NCI-H460 (cell line): ENCODE measurements at regions not wholly inside any gene's neighbourhood (a gene's known extent, or its start where the extent isn't known, plus 50 kb on each side); places are given as distances from the start of the nearest gene placed in this dataset.
A peak's percentile ranks its signal among the peaks of the same experiment; 100 is the strongest.

Experiments used
- DNase-seq: peaks from one replicate; pipeline ENCODE4 v3.0.0-alpha.2; 2016; ENCODE audit warnings: low read depth; ENCODE audit errors: extremely low read depth

DNA sequence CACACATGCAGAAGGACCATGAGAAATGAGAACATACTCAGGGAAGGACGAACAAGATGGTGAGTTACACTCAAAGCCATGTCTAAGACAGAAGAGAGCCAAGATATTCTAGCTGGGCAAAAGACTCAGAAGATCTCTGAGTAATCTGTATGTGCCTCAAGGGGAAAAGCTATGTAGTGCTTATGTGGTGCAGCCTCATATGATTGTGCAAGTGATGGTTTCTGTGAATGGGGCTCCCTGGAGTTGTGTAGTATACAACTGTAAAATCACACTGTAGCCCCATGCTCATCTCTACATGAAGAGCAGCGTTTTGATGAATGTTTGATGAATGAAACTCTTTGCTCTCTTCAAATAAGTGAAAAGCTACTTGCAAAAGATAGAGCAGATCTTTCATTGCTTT lies 57.5 kb downstream of the OSR1 start:
- DNase-seq = no peak

DNA sequence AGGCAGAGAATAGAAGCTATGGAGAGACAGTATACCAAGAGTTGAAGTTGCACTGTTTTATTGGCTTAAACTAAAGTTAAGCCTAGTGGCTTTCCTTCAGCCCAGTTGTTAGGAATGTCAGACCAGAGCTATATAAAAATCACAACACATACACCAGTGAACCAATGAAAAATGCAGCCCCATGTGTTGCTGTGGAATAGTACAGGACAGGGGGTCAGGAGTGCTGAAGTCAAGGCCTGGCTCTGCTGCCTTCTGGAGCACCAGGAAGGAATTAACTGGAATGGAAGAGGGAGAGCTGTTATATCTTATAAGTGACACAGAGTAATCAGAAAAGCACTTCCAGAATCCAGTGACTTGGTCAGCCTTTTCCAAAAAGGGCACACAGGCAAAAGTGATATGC lies 58.9 kb downstream of the OSR1 start:
- DNase-seq = no peak

DNA sequence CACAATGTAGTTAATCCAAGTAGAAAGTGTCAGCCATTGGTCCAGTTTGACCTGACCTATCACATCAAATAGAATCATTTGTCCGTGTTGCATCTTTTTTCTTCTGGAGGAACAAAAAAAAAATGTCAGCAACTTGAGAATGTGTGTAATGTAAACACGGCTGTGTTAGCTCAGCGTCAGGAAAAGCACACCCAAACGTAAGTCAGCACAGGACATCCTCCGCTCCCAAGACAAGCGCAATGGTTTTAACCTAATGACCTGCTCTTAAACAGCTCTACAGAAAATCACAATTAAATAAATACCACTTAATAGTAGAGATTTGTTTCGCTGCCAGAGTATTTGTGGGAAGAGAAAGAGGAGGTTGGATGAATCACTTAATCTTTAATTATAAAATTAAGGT lies 59.4 kb downstream of the OSR1 start:
- DNase-seq = peak; percentile 67

DNA sequence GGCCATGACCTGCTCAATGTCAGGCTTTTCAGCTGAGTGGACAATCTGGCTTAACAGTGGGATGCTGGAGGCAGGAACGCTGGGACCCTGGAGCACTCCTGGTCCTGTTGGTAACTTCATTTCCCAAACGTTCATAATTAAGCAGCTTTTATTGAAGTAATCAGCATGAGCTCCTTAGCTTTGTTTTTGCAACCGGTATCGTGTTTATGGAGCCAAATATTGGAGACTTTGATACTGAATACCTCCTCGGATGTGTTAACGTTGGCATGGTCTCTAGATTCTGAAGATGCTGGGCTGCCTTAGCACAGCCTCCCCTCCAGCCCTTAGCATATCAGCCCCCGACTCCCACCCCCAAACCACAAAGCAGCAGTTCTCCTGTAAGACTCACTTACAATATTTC lies 60.7 kb downstream of the OSR1 start:
- DNase-seq = no peak

DNA sequence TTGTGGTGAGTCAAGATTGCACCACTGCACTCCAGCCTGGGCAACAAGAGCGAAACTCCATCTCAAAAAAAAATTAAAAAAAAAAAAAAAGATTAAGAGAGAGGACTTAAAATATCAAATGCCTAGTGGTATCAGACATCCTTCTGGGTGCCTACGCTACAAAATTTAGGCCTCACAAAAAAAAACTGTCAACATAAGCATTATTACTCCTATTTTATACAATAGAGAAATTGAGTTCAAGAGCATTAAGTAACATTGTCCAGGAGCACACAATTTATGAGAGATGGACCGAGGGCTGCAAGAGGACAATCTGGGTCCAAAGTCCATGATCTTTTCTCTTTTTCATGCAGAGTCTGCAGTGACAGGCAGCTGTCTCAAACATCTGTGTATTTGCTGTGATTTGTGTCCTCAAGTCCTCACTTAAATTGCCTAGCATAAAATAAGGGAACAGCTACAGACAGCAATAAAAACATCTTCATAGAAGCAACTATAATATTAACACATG lies 62.4 kb downstream of the OSR1 start:
- DNase-seq = no peak

DNA sequence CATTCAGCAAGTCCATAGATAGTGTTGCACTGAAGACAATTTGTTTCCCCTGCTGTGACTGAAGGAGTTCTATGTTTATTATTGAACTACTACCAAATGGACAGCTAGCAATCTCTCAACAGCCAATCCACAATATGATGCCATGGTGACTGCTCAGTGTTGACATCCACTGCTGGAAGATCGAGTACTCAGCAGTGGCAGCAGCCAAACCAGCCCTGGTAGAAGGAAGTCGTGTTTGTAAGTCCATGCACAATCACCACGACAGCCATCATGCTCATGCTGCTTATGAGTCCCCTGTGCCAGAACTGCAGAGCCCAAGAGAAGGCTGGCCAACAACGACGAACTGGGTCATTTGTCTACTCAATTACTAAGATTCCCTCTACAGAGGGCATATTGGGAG lies 66.4 kb downstream of the OSR1 start:
- no peak for DNase-seq

DNA sequence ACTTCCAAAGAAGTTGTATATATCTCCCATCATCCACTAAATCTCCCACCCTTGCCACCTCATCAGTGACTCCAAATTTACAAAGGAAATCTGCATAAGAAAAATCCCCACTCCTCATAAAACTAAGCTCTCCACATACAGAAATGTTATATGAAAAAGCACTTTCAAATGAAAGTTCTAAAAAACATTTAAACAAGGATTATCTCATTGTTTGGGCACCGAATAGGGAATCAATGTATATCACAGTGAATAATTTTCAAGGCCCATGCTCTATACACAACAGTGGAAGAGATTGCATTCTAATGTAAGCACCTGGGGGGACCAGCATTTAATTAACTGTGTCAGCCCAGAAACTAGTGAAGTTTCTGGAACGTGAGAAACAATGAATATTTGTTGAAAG lies 70.1 kb downstream of the OSR1 start:
- DNase-seq = no peak

DNA sequence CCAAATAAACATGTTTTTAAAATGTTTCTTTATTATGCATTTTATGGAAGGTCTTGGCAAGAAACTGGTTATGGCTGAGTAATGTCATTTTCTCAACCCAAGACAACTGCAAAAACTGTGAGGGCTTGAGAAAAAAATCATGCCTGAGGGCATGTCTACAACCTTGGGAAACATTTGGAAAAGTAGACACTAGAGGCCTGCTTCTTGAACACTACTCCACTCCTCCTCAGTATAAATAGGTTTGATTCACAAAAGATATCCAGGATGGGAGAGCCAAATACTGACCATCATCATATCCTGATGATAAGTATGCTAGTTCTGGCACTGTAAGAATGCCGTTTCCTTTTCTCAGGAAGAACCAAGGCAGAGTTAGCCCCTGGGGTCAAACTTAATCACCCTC lies 71.1 kb downstream of the OSR1 start:
- no peak for DNase-seq

DNA sequence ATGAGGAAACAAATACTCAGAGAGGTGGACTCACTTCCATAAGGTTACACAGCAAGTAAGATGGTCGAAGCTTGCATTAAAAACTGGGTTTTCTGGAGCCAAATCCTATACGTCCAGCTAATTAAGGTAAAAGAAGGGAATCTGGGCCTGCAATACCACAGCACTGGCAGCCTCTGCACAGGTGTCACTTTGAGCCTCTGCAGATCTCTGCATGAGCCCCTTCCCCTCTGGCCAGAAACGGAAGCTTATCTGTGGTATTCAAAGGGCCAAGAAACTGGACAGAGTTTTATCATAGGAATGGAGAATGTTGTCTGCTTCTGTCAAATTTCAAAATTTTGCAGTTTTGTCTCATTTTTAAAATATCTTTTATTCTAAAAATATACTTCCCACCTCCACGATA lies 76.1 kb downstream of the OSR1 start:
- DNase-seq = no peak

DNA sequence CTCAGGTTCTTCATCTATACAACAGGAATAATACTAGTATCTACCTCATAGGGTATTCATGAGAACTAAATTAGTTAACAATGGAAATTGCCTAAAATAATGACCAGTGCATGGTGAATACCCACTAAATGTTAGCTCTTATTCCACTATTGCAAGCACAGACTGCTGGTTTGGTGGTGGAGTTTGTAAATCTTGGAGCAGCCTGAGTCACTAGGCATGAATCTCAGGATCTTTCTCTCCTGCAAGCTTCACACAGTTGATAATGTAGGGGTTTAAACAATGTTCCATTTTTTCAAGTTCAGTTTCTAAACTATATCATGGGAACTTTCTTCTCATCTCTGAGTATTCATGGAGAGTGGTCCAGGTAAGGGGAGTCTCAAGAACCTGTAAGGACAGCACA lies 84.0 kb downstream of the OSR1 start:
- DNase-seq = no peak

DNA sequence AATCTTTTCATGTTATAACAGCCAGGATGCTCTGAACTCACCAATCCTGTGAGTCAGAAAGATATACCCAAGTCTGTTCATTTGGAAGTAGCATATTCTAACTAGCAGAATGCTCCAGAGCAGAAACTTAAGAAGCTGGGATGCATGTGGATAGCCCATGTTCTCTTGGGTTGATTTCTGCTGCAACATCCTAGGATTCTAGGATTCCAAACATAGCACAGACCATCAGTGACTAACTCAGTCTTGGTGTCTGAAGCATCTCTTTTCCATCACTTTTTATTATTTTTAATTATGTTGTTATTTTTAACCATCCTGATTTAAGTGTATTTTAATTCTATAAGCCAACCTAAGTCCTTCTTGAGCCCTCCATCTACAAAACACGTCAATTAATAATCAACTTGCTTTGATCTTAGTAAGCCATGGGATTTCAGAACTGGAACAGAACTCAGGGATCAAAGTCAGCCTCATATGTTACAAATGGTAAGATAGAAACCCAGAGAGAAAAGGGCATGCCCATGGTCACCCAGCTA lies 85.4 kb downstream of the OSR1 start:
- DNase-seq = no peak

DNA sequence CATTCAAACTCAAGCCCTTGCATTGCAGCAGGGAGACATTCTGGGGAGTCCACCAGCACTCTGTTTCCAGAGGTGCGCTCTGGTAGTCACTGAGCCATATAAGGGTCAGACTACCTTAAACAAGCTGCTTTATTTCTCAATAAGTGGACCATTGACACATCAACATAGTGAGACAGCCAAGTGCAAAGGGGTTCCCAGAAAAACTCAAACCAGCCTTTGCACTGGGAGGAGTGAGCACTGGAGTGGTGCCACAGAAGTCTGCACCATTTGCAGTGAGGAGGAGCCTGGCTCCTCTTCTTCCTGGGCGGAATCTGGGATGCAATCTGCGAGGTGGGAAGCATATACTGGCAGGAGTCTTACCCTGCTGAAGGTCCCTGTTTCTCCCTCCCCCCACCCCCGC lies 86.4 kb downstream of the OSR1 start:
- DNase-seq = no peak

DNA sequence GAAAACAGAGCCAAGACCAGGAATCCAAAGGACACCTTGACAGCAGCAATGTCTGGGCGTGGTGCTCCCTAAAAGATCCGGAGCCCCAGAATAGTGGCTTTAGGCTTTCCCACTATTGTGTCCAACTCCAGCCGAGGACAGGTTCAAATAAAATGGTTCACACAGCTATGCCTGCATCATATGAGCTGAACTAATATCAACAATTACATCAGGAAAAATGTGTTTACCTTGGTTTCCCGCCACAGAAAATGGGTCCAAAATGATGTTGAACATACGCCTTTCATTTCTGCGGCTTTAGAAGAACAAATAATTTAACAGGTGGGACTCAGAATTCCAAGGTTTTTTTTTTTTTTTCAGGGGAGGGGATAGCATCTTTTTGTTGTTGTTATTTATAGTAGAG lies 93.6 kb downstream of the OSR1 start:
- no peak for DNase-seq

DNA sequence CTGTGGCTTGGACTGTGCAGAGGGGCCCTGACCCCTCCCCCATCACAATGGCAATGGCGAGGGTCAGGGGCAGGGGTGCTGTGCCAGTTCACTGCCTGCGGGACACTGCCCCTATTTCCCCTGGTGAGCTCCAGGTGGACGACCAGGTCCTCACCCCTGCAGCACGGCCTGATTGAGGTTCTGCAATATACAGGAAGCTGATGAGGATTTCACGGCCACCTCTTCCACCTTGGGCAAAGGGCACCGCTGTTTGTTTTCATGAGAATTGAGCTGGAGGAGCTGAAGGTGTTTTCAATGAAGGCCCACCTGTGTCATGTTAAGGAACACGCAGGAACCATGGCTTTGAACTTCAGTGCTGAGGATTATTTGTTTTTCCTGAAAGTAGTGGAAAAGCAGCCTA lies 96.3 kb downstream of the OSR1 start:
- DNase-seq = no peak

DNA sequence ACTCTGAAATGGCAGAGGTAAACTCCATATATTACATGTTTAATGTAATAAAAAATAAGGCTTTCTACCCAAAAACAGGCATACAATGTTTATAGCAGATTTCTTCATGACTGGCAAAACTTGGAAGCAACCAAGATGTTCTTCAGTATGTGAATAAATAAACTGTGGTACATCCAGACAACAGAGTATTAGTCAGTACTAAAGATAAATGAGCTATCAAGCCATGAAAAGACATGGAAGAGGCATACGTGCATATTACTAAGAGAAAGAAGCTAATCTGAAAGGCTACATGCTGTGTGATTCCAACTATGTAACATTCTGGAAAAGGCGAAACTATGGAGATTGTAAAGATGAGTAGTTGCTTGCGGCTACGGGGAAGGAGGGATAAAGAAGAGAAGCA lies 97.4 kb downstream of the OSR1 start:
- no peak for DNase-seq

DNA sequence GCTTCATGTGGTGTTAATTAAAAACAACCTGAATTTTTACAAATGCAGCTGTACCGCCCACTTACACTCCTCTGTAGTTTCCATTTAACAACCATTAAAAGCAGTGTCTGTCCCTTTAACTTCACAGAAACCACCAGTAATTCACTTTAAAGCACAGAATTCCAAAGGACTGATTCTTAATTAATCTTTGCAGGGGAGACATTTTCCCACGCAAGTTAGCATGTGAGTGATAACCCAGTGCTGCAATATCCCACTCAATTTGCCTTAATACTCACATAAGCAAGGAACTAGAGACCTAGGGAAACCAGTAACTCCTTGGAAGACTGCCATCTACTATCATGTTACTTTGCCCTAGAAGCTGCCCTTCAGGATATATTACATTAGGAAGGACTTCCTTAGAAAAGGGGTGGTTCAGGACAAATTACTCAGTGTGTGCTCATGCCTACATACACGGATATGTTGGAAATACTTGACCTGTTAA lies 102.3 kb downstream of the OSR1 start:
- peak; percentile 29 for DNase-seq

DNA sequence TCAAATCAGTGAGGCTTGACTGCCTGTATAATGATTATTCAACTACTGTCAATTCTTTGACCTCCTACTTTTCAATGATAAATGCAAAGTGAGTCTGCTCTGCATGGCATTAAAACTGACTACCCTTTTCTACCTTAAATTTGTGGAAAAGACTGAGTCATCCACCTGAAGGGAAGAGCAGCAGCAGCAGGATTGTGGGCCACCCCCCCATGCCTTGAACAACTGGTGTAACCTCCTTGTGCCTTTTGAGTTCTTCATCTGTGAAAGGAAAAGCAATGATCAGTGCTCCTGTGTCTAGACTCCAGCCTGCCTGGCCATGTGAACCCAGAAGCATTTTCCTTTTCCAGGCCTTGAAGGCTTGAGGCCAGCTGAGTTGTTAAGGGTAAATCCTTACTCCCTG lies 102.9 kb downstream of the OSR1 start:
- no peak for DNase-seq

DNA sequence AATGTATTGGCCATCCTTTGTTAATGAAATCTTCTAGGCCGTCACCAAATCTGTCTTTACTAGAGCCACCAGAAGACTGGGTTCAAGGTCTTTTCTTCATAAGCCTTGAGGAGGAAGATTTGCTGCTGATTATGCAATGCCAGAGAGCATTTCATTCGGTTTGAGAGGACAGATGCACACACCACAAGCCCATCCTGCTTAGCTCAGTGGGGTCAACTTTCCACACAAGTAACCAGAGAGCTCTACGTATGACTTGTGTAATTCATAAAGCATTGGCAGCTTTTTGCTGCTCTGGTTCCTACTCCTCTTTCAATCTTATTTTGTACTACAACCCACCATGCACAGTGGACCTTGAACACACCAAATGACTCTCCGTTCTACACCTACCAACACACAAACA lies 106.9 kb downstream of the OSR1 start:
- DNase-seq = no peak

DNA sequence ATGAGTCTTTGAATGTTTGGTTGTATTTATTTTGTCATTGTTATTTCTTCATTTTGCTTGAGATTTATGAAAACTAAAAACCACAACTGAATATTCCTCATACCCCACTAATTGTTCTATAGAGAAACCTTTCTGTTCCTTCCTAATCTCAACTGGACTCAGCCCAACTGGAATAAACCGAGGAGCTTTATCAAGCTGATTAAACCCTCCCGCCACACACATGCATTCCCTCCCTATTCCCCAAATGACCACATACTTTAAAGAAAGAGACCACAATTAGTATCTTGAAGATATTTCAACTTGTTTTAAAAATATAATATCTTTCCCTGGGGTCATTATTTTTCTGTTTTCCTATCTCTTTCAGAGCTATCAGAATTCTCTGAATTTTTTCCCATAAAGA lies 107.5 kb downstream of the OSR1 start:
- no peak for DNase-seq

DNA sequence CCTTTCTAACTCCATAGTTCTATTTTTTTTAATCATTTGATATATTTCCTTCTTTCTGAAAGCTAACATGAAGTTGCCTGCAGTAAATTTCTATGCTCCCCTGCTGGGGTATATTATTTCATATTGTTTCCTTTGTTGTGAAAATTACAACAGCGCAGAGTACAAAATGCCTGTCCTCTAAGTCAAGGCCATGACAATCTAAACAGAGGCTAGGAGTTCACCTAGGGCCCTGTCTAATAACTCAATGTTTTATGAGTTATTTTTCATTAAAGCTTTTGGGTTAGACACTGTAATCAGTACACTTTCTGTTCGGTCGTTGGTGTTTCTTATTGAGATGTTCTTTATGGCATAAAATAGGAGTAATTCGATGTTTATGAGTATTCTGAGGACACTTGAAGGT lies 111.2 kb downstream of the OSR1 start:
- no peak for DNase-seq

DNA sequence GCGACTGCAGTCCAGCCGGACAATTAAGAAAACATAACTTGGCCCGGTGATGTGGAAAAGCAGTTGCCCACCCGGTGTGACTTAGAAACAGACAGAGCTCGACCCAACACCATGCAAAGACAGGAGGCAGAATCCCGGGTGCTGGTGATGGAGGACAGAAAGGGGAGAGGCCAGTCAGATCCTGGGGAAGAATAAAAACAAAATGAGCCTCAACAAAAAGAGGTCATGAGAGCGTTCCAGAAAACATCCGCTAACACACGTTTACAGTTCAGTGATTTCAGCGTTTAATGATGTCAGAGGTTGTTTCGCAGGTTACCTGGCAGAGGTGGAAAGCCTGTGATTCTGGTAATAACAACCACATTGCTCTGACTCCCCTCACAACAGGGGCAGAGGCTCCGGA lies 111.9 kb downstream of the OSR1 start:
- no peak for DNase-seq

DNA sequence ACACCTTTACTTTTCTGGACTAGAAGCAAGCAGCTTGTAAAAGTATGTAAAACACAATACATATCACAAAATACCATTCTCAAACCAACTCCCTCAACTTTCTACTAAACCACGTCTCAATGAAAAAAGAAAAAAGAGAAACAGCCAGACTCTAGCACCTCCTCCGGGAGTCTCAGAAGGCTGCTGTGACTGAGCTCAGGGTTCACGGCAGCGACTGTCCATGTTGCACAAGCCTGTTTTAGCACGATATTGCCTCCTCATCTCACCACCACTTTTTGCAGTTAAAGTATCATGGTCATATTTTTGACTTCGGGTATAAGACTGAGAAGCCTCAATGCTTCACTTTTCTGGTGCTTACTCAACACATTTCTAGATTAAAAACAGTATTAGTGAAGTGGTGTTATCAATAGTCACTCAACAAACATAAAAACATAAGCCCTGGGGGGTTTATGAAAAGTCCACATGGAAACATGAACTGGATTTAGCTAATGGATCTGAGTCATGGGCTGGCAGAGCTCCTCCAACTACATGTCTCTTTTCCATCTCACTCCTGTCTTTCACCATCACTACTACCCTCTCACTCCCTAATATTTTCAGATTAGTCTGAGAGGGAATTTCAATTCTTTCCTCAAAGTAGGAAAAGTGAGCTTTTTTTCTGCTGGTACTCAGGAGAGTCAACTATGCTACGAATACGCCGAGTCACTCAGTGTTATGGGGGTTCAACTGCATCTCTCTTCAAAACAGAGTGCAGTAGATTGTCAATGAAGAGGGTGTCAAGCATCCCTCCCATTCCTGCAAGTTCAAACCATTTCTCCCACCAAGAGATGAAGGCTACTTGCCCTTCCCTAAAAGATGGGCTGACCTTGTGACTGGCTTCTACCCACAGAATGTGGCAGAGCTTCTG lies 113.7 kb downstream of the OSR1 start:
- DNase-seq = no peak
